Occipital lobe (tissue), 1 donor: ENCODE measurements at regions not wholly inside any gene's neighbourhood (a gene's known extent, or its start where the extent isn't known, plus 50 kb on each side); places are given as distances from the start of the nearest gene placed in this dataset.
A peak's percentile ranks its signal among the peaks of the same experiment; 100 is the strongest.
"Not testable (repeated sequence)": the region's sequence is repeated elsewhere in the genome, so short reads cannot be mapped to it uniquely, and the experiment has no call there.

Experiments used
- DNase-seq: peaks from one replicate; lab custom pipeline; 2025; lab: John Stamatoyannopoulos, UW

DNA sequence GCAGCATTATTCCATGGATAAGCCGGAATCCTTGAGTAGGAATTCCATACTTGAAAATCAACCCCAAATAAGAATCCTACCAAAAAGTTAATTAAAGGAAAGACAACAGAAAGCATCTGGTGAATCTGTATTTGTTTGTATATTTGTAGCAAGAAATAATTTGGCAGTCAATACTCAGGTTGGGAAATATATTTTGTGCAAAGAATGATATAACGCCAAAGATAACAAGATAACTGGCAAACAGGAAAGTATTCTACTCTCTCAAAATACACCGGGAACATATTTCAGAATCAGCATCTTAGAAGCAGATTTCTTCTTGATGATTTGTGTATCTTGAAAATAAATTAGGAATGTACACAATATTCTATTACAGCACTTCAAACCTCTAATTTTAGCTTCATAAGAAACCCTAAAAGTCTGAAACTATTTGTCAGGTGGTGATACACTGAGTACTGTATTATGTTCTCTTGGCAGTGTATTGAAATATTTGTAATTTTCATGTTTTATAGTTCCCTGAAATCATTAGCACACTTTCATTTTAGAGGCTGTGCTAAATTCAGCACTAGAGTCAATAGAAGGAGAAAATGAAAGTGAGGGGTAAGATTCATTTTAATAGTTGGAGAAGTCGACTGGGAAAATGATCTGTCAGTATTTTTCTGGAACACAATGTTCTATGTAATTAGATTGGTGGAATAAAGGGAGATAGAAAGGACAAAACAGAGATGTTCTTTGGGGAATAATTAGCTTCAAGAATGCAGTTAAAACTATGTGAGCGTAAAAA is 879.7 kb upstream of the GJE1 start:
- DNase-seq = no peak

- DNase-seq = no peak
Observed at GRCh38 chr6:141251286-141251685, 881.4 kb upstream of the GJE1 start.

DNA sequence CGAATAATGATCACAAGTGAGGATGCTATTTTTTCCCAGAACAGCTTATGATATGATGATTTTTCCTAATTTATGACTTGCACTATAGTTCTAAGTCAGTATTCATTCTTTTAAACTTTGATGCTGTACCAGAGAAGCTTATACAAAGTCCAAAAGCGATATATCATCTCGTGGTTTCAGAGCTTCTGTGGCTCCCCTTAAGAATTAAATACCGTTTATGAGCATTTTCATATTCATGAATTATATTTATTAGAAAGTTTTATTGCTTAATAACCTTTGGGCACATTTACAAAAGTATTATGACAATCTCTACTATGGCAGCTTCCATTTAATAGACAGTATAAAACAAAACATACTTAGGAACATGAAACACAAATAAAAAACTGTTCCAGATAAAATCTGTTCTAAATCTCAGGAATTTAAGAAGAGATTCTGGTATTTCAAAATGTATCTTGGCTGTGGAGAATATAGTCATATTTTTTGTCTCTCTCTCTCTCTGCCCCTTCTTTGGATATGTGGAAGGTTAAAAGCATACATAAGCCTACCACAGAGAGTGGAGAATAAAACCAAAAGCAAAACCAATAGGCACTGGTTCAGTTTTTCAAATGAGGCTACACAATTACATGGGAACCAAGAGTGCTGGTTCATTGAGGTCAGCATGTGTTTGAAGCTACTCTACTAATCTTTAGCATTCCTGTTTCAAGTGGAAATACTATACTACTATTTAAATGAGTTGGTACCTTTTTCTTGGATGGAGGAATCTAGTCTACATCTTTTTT is 884.5 kb upstream of the GJE1 start:
- no peak for DNase-seq

- DNase-seq = no peak
Observed at GRCh38 chr6:141244366-141244765, 888.4 kb upstream of the GJE1 start.

DNA sequence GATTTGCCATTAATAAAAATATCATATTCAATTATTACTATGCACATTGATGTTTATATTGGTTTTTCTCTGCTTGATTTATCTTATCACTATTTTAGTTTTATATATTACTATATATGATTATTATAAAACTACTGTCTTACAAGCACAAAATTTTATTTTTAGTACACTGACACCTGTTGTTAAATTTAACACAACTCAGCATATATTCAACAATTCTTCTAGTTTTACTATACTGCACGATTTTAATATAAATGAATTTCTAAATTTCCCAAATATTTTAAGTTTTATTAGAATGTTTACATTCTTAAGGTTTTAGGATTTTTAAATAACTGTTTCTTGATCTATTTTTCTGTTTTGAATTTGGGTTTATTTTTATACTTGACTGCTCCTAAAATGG is 889.8 kb upstream of the GJE1 start:
- DNase-seq = no peak

DNA sequence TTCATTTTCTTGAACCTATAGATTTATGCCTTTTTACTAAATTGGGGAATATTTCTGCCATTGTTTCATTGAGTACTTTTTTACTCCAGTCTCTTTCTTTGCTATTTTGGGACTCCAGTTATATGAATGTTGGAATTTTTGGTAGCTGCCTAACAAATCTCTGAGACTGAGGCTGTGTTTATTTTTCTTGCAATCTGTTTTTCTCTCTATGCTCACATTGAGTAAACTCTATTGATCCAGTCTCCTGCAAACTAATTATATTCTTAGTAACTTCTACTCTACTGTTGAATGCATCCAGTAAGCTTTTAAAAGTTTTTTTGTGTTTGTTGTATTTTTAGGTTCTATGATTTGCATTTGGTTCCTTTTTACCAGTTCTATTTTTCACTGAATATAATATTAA is 903.4 kb upstream of the GJE1 start:
- DNase-seq = no peak

DNA sequence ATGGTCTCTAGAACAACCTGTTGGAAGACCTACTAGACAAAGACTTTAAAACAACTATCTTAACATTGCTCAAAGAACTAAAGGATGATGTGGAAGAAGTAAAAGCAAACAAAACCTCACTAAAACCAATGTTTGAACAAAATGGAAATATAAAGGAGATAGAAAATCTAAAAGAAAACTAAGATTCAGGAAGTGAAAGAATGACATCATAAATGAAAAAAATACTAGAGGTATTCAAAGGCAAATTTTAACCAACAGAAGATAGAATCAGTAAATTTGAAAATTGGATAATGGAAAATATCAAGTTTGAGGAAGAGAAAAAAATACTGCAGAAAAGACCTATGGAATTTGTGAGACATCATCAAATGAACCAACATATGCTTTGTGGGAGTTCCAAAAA is 914.1 kb upstream of the GJE1 start:
- DNase-seq = no peak

- no peak for DNase-seq
Observed at GRCh38 chr6:141216726-141217125, 916.0 kb upstream of the GJE1 start.

GRCh38 chr6:141212296-141212695 is 920.4 kb upstream of the GJE1 start:
- DNase-seq = no peak

DNA sequence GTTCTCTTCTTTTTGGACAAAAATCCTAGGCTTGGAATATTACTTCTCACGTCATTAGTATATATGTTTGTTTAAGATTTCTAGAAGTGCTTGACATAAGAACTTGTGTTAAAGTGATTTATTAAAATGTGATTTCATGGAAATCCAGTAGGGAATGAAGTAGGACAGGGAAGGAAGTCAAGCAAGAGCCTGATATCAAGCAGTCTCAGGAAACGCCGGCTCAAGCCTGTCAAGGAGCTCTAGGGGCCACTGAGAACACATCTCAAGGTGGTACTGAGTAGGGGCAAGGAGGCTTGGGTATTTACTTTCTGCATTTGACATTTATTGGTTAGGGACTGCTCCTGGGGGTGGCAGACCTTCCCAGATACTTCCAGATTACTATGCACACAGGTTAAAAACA is 920.9 kb upstream of the GJE1 start:
- DNase-seq = no peak

DNA sequence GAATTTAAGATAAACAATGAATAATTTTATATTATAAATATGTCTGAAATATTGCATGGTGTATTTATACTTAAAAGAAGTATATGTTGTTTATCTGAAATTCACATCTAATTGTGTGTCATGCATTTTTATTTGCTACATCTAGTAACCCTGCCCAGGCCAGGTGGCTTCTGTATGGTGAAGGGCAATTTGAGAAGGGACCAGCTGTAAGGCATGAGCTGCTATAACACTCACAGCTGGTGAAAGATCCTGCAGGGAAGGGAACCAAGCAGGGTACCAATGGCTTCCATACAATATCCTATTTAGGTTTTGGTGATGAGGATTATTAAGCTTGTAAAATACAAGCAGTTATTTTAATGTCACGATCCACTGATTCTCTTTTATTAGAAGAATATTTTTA is 921.8 kb upstream of the GJE1 start:
- no peak for DNase-seq

DNA sequence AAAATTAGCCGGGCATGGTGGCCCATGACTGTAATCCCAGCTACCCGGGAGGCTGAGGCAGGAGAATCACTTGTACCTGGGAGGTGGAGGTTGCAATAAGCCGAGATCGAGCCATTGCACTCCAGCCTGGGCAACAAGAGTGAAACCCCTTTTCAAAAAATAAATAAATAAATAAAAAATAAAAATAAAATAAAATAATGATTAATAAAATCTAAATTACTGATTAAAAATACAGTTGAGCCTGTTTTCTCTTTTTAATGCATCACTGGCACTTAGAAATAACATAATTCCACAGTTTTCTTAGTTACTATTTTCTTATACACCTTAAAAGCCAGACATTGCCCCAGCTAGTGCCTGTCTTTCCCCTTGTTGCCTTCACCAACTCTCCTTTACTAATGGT is 922.8 kb upstream of the GJE1 start:
- DNase-seq = no peak

DNA sequence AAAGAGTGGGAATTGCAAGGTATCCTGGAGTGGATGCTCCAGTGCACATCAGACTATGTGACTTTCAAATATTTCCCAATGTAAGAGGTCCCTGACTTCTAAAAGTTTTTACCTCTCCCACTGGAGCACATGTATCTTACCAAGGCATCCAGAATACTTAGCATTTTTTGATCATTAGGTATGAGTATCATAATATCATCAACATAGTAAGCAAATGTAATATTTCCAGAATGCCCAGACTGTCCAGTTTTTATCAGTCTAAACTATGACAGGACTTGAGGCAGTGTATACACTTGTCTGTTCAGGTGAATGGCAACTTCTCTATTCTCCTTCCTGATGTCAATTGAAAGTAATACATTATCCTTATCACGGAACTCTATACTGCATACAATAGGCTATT is 924.6 kb upstream of the GJE1 start:
- DNase-seq = no peak

DNA sequence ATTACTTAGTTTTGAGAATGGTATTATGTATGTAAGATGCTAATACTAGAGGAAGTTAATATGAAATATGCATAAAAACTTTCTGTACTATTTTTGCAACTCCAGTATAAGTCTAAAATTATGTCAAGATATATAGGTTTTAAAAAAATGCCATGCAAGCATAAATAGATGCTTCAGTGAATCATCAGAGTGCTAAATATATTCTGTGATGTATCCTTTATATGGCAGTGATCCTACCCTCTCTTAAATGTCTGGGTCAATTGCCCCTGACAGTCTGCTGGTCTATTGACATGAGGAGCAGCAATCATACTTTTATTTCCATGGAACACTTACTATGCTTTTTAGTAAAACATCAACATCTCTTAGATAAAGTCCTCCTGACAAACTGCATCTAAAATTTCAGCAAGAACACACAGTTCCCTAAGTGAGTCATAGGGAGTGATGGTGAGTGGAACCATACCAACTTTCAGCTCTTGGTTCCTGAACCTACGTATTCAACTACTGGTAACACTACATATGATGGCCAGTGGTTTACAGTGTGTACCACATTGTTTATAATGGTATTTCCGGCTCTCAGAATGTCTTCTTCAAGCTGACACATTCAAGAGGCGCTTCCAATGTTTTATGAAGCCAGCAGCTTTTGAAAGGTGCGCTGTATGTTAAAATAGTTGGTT is 928.7 kb upstream of the GJE1 start:
- DNase-seq = peak; percentile 1

GRCh38 chr6:141202626-141203025 is 930.1 kb upstream of the GJE1 start:
- DNase-seq = no peak

DNA sequence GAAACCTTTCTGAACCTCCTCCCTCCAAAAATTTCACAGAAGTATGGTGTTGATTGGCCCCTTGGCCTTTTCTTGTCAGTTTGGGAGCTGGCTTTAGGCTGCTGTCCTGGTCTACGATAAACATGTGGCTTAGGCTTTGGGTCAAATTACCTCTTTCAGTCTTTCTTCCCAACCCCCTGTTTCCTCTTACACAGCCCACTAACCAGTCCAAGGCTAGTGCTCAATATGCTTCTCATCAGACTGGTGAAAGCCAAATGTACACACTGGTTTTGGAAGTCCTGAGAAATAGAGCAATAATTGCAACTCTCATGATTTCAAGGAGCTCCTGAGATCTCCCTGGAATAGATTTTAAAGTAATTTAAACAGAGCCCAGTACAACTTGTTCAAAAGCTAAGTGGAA is 933.7 kb upstream of the GJE1 start:
- no peak for DNase-seq

GRCh38 chr6:141195251-141195832 is 937.4 kb upstream of the GJE1 start:
- DNase-seq = no peak

GRCh38 chr6:141183368-141183767 is 949.4 kb upstream of the GJE1 start:
- DNase-seq = no peak

DNA sequence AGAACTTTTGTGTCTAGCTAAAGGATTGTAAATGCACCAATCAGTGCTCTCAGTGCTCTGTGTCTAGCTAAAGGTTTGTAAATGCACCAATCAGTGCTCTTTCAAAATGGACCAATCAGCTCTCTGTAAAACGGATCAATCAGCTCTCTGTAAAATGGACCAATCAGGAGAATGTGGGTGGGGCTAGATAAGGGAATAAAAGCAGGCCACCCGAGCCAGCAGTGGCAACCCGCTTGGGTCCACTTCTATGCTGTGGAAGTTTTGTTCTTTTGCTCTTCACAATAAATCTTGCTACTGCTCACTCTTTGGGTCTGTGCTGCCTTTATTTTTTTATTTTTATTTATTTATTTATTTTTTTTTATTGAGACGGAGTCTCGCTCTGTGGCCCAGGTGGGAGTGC is 957.3 kb upstream of the GJE1 start:
- DNase-seq = not testable (repeated sequence)

- DNase-seq = no peak
Observed at GRCh38 chr6:141174932-141175331, 957.8 kb upstream of the GJE1 start.

DNA sequence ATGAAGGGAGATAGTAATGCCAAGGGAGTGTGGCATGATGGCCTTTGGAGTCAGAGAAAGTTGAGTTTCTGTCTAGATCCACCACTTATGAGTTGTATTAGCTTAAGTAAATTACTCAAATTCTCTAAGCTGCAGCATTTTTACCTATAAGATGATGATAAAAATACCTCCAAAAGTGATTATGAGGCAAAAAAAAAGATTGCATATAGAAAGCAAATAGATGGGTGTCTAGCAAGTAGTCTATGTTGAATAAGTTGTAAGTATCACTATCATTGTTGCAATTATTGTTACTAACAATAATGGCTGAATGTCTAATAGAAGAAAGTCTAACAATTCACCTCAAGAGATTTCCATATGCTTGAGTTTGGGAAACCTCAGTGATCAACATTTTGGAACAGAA is 959.2 kb upstream of the GJE1 start:
- DNase-seq = no peak

DNA sequence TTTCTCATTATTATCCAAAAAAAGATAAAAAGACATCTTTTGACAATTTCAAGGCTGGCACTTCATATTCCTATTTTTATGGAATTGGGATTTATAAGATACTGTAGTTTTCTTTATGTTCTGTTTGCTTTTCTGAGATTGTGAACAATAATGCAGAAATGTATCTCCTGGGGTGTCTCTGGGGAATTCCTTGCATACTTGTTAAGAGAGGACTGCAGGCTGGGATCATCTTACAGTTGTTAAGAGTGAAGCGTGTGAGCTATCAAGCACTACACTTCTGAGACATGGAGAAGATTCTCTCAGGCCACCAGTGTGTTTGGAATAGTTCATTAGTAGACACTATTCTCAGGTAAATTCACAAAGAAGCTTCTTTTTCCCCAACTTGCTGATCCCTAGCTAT is 963.3 kb upstream of the GJE1 start:
- DNase-seq = no peak
